ENCODE measurements at regions not wholly inside any gene's neighbourhood (a gene's known extent, or its start where the extent isn't known, plus 50 kb on each side); places are given as distances from the start of the nearest gene placed in this dataset.

DNA sequence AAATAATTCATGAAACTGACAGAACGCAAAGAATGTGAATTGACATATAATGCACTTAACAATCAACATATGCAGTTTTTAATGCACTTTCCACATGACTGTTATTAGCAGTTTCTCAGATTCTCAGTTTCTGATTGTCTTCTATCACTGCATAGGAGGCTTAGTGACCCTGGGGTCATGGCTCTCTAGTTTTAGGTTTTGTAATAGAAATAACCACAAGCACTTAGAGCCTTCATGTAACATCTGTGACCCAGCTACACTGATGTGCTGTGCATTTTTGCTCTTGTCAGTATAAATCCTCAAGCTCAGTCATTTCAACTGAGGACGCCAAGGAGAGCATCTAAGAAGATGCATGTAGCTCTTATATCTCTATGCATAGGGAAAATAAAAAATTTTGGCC, 163.1 kb upstream of the IZUMO3 start:
- H3K9me3 ChIP-seq (ENCODE audit: control insufficient read depth, insufficient read depth, low read depth, low read length): no peaks in the 10 kb centered on the region
- no peaks in the 10 kb centered on the region for H3K4me1 ChIP-seq (ENCODE audit: control insufficient read depth, insufficient read depth, low read length)
- DNase-seq (ENCODE audit: low read depth, low spot score) (no peak), ATAC-seq (no peak)
- ChIA-PET CTCF (no interaction called here), POLR2A (no interaction called here)
- in situ Hi-C loops (cut with HindIII; ENCODE audit: low pct_unique_long_range_greater_than_20kb, low sequenced_read_pairs): no loop called here
- intact Hi-C loops (cut with micrococcal nuclease; ENCODE audit: unreplicated experiment): no loop called here
- H3K27ac ChIP-seq (ENCODE audit: low read length): no peak overlapping the region
- TF ChIP-seq POLR2AphosphoS5 (IDR thresholded peaks at IDR 0.05; ENCODE audit: low read depth, low read length) (no peak), TCF7L2 (IDR thresholded peaks at IDR 0.05; ENCODE audit: low read depth, low read length) (no peak), CTCF (IDR thresholded peaks at IDR 0.05) (no peak), SIN3A (IDR thresholded peaks at IDR 0.05; ENCODE audit: borderline replicate concordance, insufficient read depth, low read depth, low read length) (no peak)
- TF ChIP-seq, protein P1, sequence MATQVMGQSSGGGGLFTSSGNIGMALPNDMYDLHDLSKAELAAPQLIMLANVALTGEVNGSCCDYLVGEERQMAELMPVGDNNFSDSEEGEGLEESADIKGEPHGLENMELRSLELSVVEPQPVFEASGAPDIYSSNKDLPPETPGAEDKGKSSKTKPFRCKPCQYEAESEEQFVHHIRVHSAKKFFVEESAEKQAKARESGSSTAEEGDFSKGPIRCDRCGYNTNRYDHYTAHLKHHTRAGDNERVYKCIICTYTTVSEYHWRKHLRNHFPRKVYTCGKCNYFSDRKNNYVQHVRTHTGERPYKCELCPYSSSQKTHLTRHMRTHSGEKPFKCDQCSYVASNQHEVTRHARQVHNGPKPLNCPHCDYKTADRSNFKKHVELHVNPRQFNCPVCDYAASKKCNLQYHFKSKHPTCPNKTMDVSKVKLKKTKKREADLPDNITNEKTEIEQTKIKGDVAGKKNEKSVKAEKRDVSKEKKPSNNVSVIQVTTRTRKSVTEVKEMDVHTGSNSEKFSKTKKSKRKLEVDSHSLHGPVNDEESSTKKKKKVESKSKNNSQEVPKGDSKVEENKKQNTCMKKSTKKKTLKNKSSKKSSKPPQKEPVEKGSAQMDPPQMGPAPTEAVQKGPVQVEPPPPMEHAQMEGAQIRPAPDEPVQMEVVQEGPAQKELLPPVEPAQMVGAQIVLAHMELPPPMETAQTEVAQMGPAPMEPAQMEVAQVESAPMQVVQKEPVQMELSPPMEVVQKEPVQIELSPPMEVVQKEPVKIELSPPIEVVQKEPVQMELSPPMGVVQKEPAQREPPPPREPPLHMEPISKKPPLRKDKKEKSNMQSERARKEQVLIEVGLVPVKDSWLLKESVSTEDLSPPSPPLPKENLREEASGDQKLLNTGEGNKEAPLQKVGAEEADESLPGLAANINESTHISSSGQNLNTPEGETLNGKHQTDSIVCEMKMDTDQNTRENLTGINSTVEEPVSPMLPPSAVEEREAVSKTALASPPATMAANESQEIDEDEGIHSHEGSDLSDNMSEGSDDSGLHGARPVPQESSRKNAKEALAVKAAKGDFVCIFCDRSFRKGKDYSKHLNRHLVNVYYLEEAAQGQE (IDR thresholded peaks at IDR 0.05; ENCODE audit: insufficient read depth in 1 of 2, low read depth in 2 of 2, low read length in 1 of 2): no peak
- no peaks in the 10 kb centered on the region for H3K27me3 ChIP-seq (ENCODE audit: control insufficient read depth, insufficient read depth, low read length)
- no TSS peak for BruUV-seq (replicated peaks)
- H3K36me3 ChIP-seq (ENCODE audit: control insufficient read depth, insufficient read depth, low read length): no peaks in the 10 kb centered on the region
- no peak overlapping the region for H3K4me3 ChIP-seq (ENCODE audit: low read depth in 2 of 2, low read length in 2 of 2)

- no peaks in the 10 kb centered on the region for H3K36me3 ChIP-seq (ENCODE audit: control insufficient read depth, insufficient read depth, low read length)
- no peak for DNase-seq (ENCODE audit: low read depth, low spot score)
- ChIA-PET CTCF (no interaction called here), POLR2A (no interaction called here)
- no peak for ATAC-seq
- H3K27me3 ChIP-seq (ENCODE audit: control insufficient read depth, insufficient read depth, low read length): no peaks in the 10 kb centered on the region
- H3K27ac ChIP-seq (ENCODE audit: low read length): no peak overlapping the region
- no peak overlapping the region for H3K4me3 ChIP-seq (ENCODE audit: low read depth in 2 of 2, low read length in 2 of 2)
- H3K9me3 ChIP-seq (ENCODE audit: control insufficient read depth, insufficient read depth, low read depth, low read length): no peaks in the 10 kb centered on the region
- H3K4me1 ChIP-seq (ENCODE audit: control insufficient read depth, insufficient read depth, low read length): no peaks in the 10 kb centered on the region
- no peak for TF ChIP-seq POLR2AphosphoS5 (IDR thresholded peaks at IDR 0.05; ENCODE audit: low read depth, low read length)
- no peak for TF ChIP-seq CTCF (IDR thresholded peaks at IDR 0.05)
- TF ChIP-seq TCF7L2 (IDR thresholded peaks at IDR 0.05; ENCODE audit: low read depth, low read length): no peak
- TF ChIP-seq SIN3A (IDR thresholded peaks at IDR 0.05; ENCODE audit: borderline replicate concordance, insufficient read depth, low read depth, low read length): no peak
- TF ChIP-seq, protein P1 (IDR thresholded peaks at IDR 0.05; ENCODE audit: insufficient read depth in 1 of 2, low read depth in 2 of 2, low read length in 1 of 2): no peak
- in situ Hi-C loops (cut with HindIII; ENCODE audit: low pct_unique_long_range_greater_than_20kb, low sequenced_read_pairs) (no loop called here), intact Hi-C loops (cut with micrococcal nuclease; ENCODE audit: unreplicated experiment) (no loop called here)
- no TSS peak for BruUV-seq (replicated peaks)
These were observed 153.3 kb upstream of the IZUMO3 start for GRCh38 chr9:24698881-24699518.
